Esophagus squamous epithelium (tissue), 5 donors: ENCODE measurements at regions not wholly inside any gene's neighbourhood (a gene's known extent, or its start where the extent isn't known, plus 50 kb on each side); places are given as distances from the start of the nearest gene placed in this dataset.

Experiments
- DNase-seq: peaks from one replicate; lab custom pipeline; 2025; lab: John Stamatoyannopoulos, UW
- H3K27ac ChIP-seq, 4 donors: fragments of 200-600 bp; sonication (generic); one replicate each; pipeline ENCODE4 v1.5.1; 2016 to 2019; ENCODE audit warnings: mild to moderate bottlenecking in 1 of 4
- H3K27me3 ChIP-seq, 4 donors: fragments of 200-600 bp; sonication (generic); 1 replicate in 3 of 4; 2 replicates in 1 of 4; pipeline versions ENCODE4 v1.5.1 to v1.6.0; 2017 to 2021; ENCODE audit warnings: antibody characterized with exemption in 1 of 4
- H3K36me3 ChIP-seq, 3 donors: fragments of 200-600 bp; sonication (generic); one replicate each; pipeline ENCODE4 v1.5.1; 2016 to 2019
- H3K4me1 ChIP-seq, 3 donors: fragments of 200-600 bp; sonication (generic); one replicate each; pipeline ENCODE4 v1.5.1; 2017 to 2019
- H3K4me3 ChIP-seq, 4 donors: fragments of 200-600 bp; sonication (generic); 1 replicate in 3 of 4; 2 replicates in 1 of 4; pipeline ENCODE4 v1.5.1; 2016 to 2019; ENCODE audit warnings: mild to moderate bottlenecking in 2 of 4, moderate library complexity in 1 of 4
- H3K9me3 ChIP-seq, 3 donors: fragments of 200-600 bp; sonication (generic); one replicate each; pipeline ENCODE4 v1.5.1; 2016 to 2019
- POLR2A ChIP-seq, 4 donors: fragments of 450-650 bp; IDR thresholded peaks; one replicate each; pipeline ENCODE4 v1.6.1; 2017; ENCODE audit warnings: antibody characterized with exemption in 4 of 4, mild to moderate bottlenecking in 4 of 4, moderate library complexity in 3 of 4
- WGBS, 2 donors: methylation state at CpG; one replicate each; pipeline ENCODE4 v1.1.5; 2018; 5-methylcytosine and 5-hydroxymethylcytosine counted together
- intact Hi-C: fragments of 100-400 bp; cut with DNase I; formaldehyde crosslinking; loops from one replicate; pipeline ENCODE4 v1.15.0; 2022
- TF ChIP-seq, protein P1 (sequence below), 6 experiments: fragments of 450-650 bp in 4 of 6; fragments of 200-600 bp in 2 of 6; sonication (generic) in 2 of 6; IDR thresholded peaks; one replicate each; pipeline ENCODE4 v1.5.1; 2016 to 2019; ENCODE audit warnings: antibody characterized with exemption in 6 of 6, mild to moderate bottlenecking in 4 of 6, moderate library complexity in 4 of 6
- donor health status: DM: yes; HTN: yes; CAD: no.

DNA sequence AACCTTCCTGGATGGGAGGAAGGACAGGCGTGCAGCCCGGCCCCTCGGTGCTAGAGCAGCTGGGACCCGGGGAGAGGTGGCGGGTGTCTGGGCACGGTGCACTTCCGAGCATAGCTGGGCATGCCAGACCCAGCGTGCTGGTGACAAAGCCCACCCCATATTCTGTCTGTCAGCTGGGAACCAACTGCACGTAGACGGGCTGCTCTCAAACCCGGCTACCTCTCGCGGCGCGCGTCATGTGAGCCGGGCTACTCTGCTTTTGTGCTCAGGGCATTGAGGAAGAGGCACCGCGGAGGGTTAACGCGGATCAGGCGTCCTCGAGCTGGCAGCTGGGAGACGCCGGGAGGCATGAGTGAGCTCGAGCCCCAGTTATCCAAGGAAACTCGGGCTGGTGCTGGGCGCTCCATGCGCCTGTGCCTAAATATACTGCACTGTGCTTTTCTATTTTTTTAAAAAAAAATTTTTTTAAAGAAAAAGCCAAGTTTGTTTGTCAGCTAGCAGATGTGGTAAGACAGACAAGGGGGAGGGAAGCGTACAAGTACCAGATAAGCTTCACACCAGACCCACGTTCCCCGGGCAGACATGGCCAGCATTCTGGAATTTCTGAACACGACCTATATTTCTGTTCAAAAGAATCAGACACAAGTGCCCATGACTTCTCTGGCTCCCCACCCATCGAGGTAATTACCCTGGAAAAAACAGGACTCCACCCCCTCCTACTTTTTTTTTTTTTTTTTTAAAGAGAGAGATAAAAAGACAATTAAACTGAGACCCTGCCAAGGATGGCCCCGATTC, 425.6 kb downstream of the SHANK2 start:
- Histone ChIP-seq H3K9me3 (no peaks in the 10 kb centered on the region), H3K27ac (peak overlapping the region; percentile 3 to 76 (median 68)), H3K4me1 (peaks cover 0 to 24% (median 3%) of the 10 kb centered on the region in 3 donors), H3K27me3 (peaks cover 0 to 59% (median 2%) of the 10 kb centered on the region in 4 donors), H3K4me3 (peak overlapping the region in 3 of 4 donors; percentile 29 to 59 (median 38)), H3K36me3 (no peaks in the 10 kb centered on the region)
- DNase-seq = no peak
- WGBS, 2 donors = 3 to 22% methylated on average over 16 to 20 of the region's 35 CpGs
- TF ChIP-seq, protein P1, sequence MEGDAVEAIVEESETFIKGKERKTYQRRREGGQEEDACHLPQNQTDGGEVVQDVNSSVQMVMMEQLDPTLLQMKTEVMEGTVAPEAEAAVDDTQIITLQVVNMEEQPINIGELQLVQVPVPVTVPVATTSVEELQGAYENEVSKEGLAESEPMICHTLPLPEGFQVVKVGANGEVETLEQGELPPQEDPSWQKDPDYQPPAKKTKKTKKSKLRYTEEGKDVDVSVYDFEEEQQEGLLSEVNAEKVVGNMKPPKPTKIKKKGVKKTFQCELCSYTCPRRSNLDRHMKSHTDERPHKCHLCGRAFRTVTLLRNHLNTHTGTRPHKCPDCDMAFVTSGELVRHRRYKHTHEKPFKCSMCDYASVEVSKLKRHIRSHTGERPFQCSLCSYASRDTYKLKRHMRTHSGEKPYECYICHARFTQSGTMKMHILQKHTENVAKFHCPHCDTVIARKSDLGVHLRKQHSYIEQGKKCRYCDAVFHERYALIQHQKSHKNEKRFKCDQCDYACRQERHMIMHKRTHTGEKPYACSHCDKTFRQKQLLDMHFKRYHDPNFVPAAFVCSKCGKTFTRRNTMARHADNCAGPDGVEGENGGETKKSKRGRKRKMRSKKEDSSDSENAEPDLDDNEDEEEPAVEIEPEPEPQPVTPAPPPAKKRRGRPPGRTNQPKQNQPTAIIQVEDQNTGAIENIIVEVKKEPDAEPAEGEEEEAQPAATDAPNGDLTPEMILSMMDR (IDR thresholded peaks at IDR 0.05) = no peak
- TF ChIP-seq POLR2A (IDR thresholded peaks at IDR 0.05) = no peak
- intact Hi-C loops = no loop called here

GRCh38 chr11:70828593-70829082, 423.7 kb downstream of the SHANK2 start:
- H3K4me1 ChIP-seq = peaks cover 0 to 24% (median 3%) of the 10 kb centered on the region in 3 donors
- peak overlapping the region in 3 of 4 donors; percentile 14 to 72 (median 34) for H3K27ac ChIP-seq
- no peak overlapping the region for H3K4me3 ChIP-seq
- no peaks in the 10 kb centered on the region for H3K9me3 ChIP-seq
- no peak for DNase-seq
- 63 to 71% methylated on average over 11 to 19 of the region's 20 CpGs for WGBS, 2 donors
- TF ChIP-seq, protein P1 (IDR thresholded peaks at IDR 0.05) = no peak
- no peak for TF ChIP-seq POLR2A (IDR thresholded peaks at IDR 0.05)
- intact Hi-C loops = no loop called here
- no peaks in the 10 kb centered on the region for H3K36me3 ChIP-seq
- H3K27me3 ChIP-seq = peaks cover 0 to 57% (median 2%) of the 10 kb centered on the region in 4 donors

DNA sequence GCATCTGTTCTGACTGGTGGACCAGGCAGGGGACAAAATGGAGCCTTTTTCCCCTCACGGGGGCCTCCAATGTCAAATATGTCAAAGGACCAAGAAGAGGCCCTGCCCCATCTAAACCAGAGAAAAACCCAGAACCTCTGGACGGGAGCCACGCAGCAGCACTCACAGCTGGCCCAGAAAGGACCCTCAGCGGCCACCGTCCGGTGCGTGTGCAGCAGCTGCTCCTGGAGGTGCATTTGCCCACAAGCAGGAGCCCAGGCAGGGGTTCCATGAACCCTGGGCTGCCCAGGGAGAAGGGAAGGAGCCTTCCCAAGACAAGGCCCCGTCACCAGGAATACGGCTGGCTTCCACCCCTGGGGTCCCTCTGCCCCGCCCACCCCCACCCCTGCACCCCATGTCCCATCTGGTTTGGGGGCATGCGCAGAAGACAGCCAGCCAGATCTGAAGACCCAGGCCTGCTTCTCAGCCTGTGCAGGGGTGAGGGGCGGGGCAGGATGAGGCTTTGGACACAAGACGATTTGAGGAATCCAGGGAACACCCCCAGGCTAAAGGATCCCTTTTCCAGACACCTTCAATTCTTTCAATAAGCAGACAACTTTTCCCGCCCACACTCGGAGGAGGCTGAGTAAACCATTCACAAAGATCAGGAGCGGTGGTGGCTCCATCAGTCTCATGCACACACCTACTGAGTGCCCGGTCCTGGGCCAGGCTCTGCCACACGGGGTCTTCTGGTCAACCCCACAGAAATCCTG, 423.1 kb downstream of the SHANK2 start:
- no peak for DNase-seq
- intact Hi-C loops = no loop called here
- peaks cover 0 to 24% (median 3%) of the 10 kb centered on the region in 3 donors for H3K4me1 ChIP-seq
- no peaks in the 10 kb centered on the region for H3K36me3 ChIP-seq
- H3K4me3 ChIP-seq = no peak overlapping the region
- peak overlapping the region in 3 of 4 donors; percentile 14 to 72 (median 34) for H3K27ac ChIP-seq
- H3K27me3 ChIP-seq = peaks cover 0 to 50% (median 2%) of the 10 kb centered on the region in 4 donors
- 70 to 83% methylated on average over 3 to 9 of the region's 18 CpGs for WGBS, 2 donors
- no peak for TF ChIP-seq POLR2A (IDR thresholded peaks at IDR 0.05)
- TF ChIP-seq, protein P1 (IDR thresholded peaks at IDR 0.05) = no peak
- H3K9me3 ChIP-seq = no peaks in the 10 kb centered on the region

DNA sequence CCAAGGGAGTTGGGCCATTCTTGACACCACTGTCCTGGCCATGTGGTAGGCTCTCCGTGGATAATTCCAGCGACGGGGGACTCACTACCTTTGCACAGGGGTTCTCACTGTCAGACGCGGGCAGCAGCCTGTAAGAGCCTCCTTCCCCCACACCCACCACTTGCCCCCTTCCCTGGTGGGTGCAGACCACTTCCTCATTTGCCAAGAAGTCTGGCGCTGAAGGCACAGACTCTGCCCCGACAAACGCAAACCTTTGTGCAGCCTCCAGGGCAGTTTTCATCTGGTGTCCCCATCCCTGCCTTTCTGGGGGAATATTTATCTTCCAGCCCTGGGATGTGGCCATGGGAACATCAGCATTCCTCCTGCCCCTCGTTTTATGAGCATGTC, 422.5 kb downstream of the SHANK2 start:
- peaks cover 0 to 24% (median 3%) of the 10 kb centered on the region in 3 donors for H3K4me1 ChIP-seq
- intact Hi-C loops = no loop called here
- TF ChIP-seq POLR2A (IDR thresholded peaks at IDR 0.05) = no peak
- TF ChIP-seq, protein P1 (IDR thresholded peaks at IDR 0.05) = no peak
- H3K27ac ChIP-seq = no peak overlapping the region
- peaks cover 0 to 44% (median 2%) of the 10 kb centered on the region in 4 donors for H3K27me3 ChIP-seq
- H3K4me3 ChIP-seq = no peak overlapping the region
- no peaks in the 10 kb centered on the region for H3K36me3 ChIP-seq
- WGBS, 2 donors = 68 to 80% methylated on average over 3 to 5 of the region's 9 CpGs
- DNase-seq = no peak
- H3K9me3 ChIP-seq = no peaks in the 10 kb centered on the region
